HepG2 (cell line): ENCODE measurements at regions not wholly inside any gene's neighbourhood (a gene's known extent, or its start where the extent isn't known, plus 50 kb on each side); places are given as distances from the start of the nearest gene placed in this dataset.

Source experiments
- ATAC-seq: fragments of 200-7000 bp; cut with Tn5 transposase; 3 replicates; pipeline ENCODE4 v1.9.1; 2020; ENCODE audit warnings: mild to moderate bottlenecking, moderate library complexity
- BruUV-seq: library from RNA; stranded (reverse); fragments of 400-500 nt; replicated peaks from 2 replicates; lab custom pipeline; 2021; lab: Mats Ljungman, UMichigan
- CTCF ChIA-PET: fragments of 300-600 bp; formaldehyde crosslinking; extraction: SDS; loops from one replicate; lab custom pipeline; 2021; ENCODE audit warnings: low total read pairs, inconsistent platforms, low intra/inter-chr PET ratio; lab: Yijun Ruan, JAX
- POLR2A ChIA-PET: fragments of 350-600 bp; sonication (Branson Sonifier 250); formaldehyde crosslinking; loops from one replicate; lab custom pipeline; 2020; ENCODE audit warnings: antibody characterized with exemption, inconsistent platforms; lab: Yijun Ruan, JAX
- DNase-seq: peaks from one replicate; pipeline ENCODE4 v3.0.0-alpha.2; 2015; ENCODE audit warnings: low spot score
- FAIRE-seq: peaks from 3 replicates; lab custom pipeline; 2011; peaks lifted over from hg19 to GRCh38; lab: Jason Lieb, UNC
- H2AFZ ChIP-seq: one replicate; pipeline ENCODE4 v1.6.1; 2011; ENCODE audit warnings: low read length, inconsistent platforms
- H3K27ac ChIP-seq: fragments of 300-600 bp; 3 replicates; pipeline ENCODE4 v1.8.0; 2011; ENCODE audit warnings: mixed run types, mild to moderate bottlenecking, mixed read lengths, low read length, inconsistent platforms; ENCODE audit not compliant: insufficient read depth; ENCODE audit errors: extremely low read length
- H3K27me3 ChIP-seq, 2 experiments: fragments of 200-600 bp in 1 of 2; 2 replicates in 1 of 2; 3 replicates in 1 of 2; pipeline versions ENCODE4 v1.6.0 to v1.8.0; 2011; ENCODE audit warnings: low read length in 2 of 2, mild to moderate bottlenecking in 2 of 2, moderate library complexity in 2 of 2, inconsistent platforms in 1 of 2; ENCODE audit not compliant: insufficient read depth in 2 of 2, control insufficient read depth in 1 of 2
- H3K36me3 ChIP-seq, 2 experiments: fragments of 200-600 bp in 1 of 2; replicated peaks in 1 of 2; 2 replicates in 1 of 2; 3 replicates in 1 of 2; pipeline versions ENCODE4 v1.5.1 to v1.8.0; 2011; ENCODE audit warnings: low read length in 2 of 2, inconsistent platforms in 1 of 2; ENCODE audit not compliant: insufficient read depth in 2 of 2, control insufficient read depth in 1 of 2
- H3K4me1 ChIP-seq: 2 replicates; pipeline ENCODE4 v1.5.1; 2012; ENCODE audit warnings: low read length, inconsistent platforms; ENCODE audit not compliant: insufficient read depth
- H3K4me2 ChIP-seq: 2 replicates; pipeline ENCODE4 v1.6.0; 2011; ENCODE audit warnings: low read depth, low read length, inconsistent platforms
- H3K4me3 ChIP-seq, 3 experiments: fragments of 200-600 bp in 1 of 3; sonication (generic), shearing (Covaris generic) in 1 of 3; replicated peaks in 1 of 3; 2 replicates each; pipeline ENCODE4 v1.5.1; 2011 to 2016; ENCODE audit warnings: low read length in 3 of 3, inconsistent platforms in 2 of 3, low read depth in 2 of 3, mild to moderate bottlenecking in 2 of 3, control low read depth in 1 of 3, mixed read lengths in 1 of 3; ENCODE audit not compliant: insufficient read depth in 1 of 3
- H3K79me2 ChIP-seq: one replicate; pipeline ENCODE4 v1.6.1; 2011; ENCODE audit warnings: low read length, inconsistent platforms; ENCODE audit not compliant: insufficient read depth
- H3K9ac ChIP-seq: 2 replicates; pipeline ENCODE4 v1.6.0; 2011; ENCODE audit warnings: mild to moderate bottlenecking, low read depth, low read length, inconsistent platforms; ENCODE audit not compliant: insufficient read depth
- H3K9me3 ChIP-seq: 2 replicates; pipeline ENCODE4 v1.5.1; 2012; ENCODE audit warnings: mild to moderate bottlenecking, low read length
- H4K20me1 ChIP-seq: 2 replicates; pipeline ENCODE4 v1.6.0; 2011; ENCODE audit warnings: inconsistent platforms, mild to moderate bottlenecking, low read length, moderate library complexity; ENCODE audit not compliant: insufficient read depth
- CBX2 ChIP-seq, 2 experiments: fragments of 200-600 bp in 1 of 2; sonication (generic); formaldehyde crosslinking in 1 of 2; IDR thresholded peaks; 2 replicates each; pipeline versions ENCODE4 v1.7.0 to v1.8.1; 2018 to 2022; ENCODE audit warnings: low read depth in 2 of 2, low read length in 1 of 2, mild to moderate bottlenecking in 1 of 2, missing genetic modification reagents in 1 of 2
- DNMT3B ChIP-seq: conservative IDR thresholded peaks from 2 replicates; pipeline ENCODE4 v1.6.1; 2016; ENCODE audit warnings: missing biosample characterization, control low read depth
- HES4 ChIP-seq: sonication (generic); formaldehyde crosslinking; IDR thresholded peaks from 2 replicates; pipeline ENCODE4 v1.9.0; 2021; ENCODE audit warnings: mild to moderate bottlenecking, missing genetic modification reagents, borderline replicate concordance
- HNRNPL ChIP-seq: fragments of 200-400 bp; formaldehyde crosslinking; IDR thresholded peaks from 2 replicates; pipeline ENCODE4 v1.6.1; 2017; ENCODE audit warnings: mild to moderate bottlenecking, low read depth, low read length
- IKZF4 ChIP-seq: sonication (generic); formaldehyde crosslinking; IDR thresholded peaks from 2 replicates; pipeline ENCODE4 v1.5.1; 2020; ENCODE audit warnings: borderline replicate concordance, mild to moderate bottlenecking, low read depth, missing genetic modification reagents; ENCODE audit errors: not compliant biosample characterization
- NR2C2 ChIP-seq: sonication (generic); formaldehyde crosslinking; IDR thresholded peaks from 2 replicates; pipeline ENCODE4 v1.4.0; 2020; ENCODE audit warnings: missing genetic modification reagents, mild to moderate bottlenecking, moderate library complexity, borderline replicate concordance
- RFX5 ChIP-seq: IDR thresholded peaks from 2 replicates; pipeline ENCODE4 v1.6.1; 2011; ENCODE audit warnings: low read depth, low read length, improper control_type of control experiment
- SRSF1 ChIP-seq: fragments of 200-400 bp; formaldehyde crosslinking; optimal IDR thresholded peaks from 2 replicates; pipeline ENCODE3; 2017; ENCODE audit warnings: mild to moderate bottlenecking, low read depth, low read length, moderate library complexity
- ZNF343 ChIP-seq: sonication (generic); formaldehyde crosslinking; IDR thresholded peaks from 2 replicates; pipeline ENCODE4 v1.4.0; 2020; ENCODE audit warnings: mild to moderate bottlenecking, missing genetic modification reagents
- ZNF563 ChIP-seq: sonication (generic); formaldehyde crosslinking; IDR thresholded peaks from 2 replicates; pipeline ENCODE4 v1.8.0; 2022; ENCODE audit warnings: mild to moderate bottlenecking, moderate library complexity, missing genetic modification reagents
- WGBS: methylation state at CpG from one replicate; pipeline ENCODE4 v1.1.6; 2017; ENCODE audit warnings: low lambda C conversion rate; 5-methylcytosine and 5-hydroxymethylcytosine counted together
- in situ Hi-C: cut with HindIII; loops from 2 replicates; pipeline ENCODE4 v1.10.0; 2017; ENCODE audit warnings: low pct_unique_long_range_greater_than_20kb; ENCODE audit not compliant: extremely low pct_ligation_motif_present
- intact Hi-C: fragments of 100-400 bp; cut with micrococcal nuclease; formaldehyde crosslinking; loops from one replicate; pipeline ENCODE4 v1.10.0; 2022; ENCODE audit not compliant: unreplicated experiment
- TF ChIP-seq, protein P1 (sequence below): sonication (generic); formaldehyde crosslinking; IDR thresholded peaks from 2 replicates; pipeline ENCODE4 v1.5.0; 2020; ENCODE audit warnings: missing genetic modification reagents, mild to moderate bottlenecking, borderline replicate concordance
- TF ChIP-seq, protein P2 (sequence below), 2 experiments: sonication (generic) in 1 of 2; formaldehyde crosslinking in 1 of 2; IDR thresholded peaks; 2 replicates each; pipeline versions ENCODE4 v1.5.1 to v1.6.1; 2011 to 2020; ENCODE audit warnings: borderline replicate concordance in 1 of 2, low read depth in 1 of 2, low read length in 1 of 2, mild to moderate bottlenecking in 1 of 2, missing genetic modification reagents in 1 of 2, moderate library complexity in 1 of 2
- TF ChIP-seq, protein P3 (sequence below): sonication (generic); formaldehyde crosslinking; IDR thresholded peaks from 2 replicates; pipeline ENCODE4 v1.4.0; 2020; ENCODE audit warnings: mild to moderate bottlenecking, missing genetic modification reagents
- TF ChIP-seq, protein P4 (sequence below): sonication (generic); formaldehyde crosslinking; IDR thresholded peaks from 2 replicates; pipeline ENCODE4 v1.4.0; 2020; ENCODE audit warnings: missing genetic modification reagents

DNA sequence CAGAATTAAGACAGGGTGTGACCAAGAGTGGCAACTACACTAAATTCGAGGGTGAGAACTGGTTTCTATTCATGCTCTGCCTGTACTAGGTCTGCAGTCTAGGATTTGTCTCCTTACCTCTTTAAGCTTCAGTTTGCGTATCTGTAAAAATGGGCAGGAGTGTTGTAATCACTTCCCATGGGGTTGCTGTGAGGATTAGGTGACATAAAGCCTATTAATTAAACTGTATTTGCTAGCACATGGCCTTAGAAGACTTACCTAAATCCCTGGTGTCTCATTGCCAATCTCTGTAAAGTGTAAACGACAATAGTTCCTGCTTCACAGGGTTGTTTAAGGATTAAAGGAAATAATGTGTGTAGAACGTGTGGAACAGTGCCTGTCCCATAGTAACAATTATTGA, 193.6 kb downstream of the DRD1 start:
- no peaks in the 10 kb centered on the region for H4K20me1 ChIP-seq
- no peaks in the 10 kb centered on the region for H3K79me2 ChIP-seq
- intact Hi-C loops, result no loop called here
- peaks cover 0 to 13% of the 10 kb centered on the region in 2 experiments; a peak in 2 of 5 replicates for H3K27me3 ChIP-seq
- H3K4me2 ChIP-seq, result no peak overlapping the region
- H3K4me1 ChIP-seq, result no peaks in the 10 kb centered on the region
- no peak overlapping the region for H3K4me3 ChIP-seq
- no peak for ATAC-seq
- ChIA-PET CTCF (no interaction called here), POLR2A (no interaction called here)
- no peak overlapping the region for H3K9ac ChIP-seq
- in situ Hi-C loops, result no loop called here
- H3K36me3 ChIP-seq, result no peaks in the 10 kb centered on the region
- WGBS, result 22% methylated on average over 4 of the region's 4 CpGs
- DNase-seq, result no peak
- no TSS peak for BruUV-seq
- TF ChIP-seq ZNF563, result no peak
- TF ChIP-seq, protein P1, sequence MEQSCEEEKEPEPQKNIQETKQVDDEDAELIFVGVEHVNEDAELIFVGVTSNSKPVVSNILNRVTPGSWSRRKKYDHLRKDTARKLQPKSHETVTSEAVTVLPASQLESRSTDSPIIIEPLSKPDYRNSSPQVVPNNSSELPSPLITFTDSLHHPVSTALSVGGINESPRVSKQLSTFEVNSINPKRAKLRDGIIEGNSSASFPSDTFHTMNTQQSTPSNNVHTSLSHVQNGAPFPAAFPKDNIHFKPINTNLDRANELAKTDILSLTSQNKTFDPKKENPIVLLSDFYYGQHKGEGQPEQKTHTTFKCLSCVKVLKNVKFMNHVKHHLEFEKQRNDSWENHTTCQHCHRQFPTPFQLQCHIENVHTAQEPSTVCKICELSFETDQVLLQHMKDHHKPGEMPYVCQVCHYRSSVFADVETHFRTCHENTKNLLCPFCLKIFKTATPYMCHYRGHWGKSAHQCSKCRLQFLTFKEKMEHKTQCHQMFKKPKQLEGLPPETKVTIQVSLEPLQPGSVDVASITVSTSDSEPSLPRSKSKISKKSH (CRISPR knock-in tag), result no peak
- TF ChIP-seq, protein P2, sequence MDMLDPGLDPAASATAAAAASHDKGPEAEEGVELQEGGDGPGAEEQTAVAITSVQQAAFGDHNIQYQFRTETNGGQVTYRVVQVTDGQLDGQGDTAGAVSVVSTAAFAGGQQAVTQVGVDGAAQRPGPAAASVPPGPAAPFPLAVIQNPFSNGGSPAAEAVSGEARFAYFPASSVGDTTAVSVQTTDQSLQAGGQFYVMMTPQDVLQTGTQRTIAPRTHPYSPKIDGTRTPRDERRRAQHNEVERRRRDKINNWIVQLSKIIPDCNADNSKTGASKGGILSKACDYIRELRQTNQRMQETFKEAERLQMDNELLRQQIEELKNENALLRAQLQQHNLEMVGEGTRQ (IDR thresholded peaks at IDR 0.05; ENCODE audit: low read depth, low read length), result no peak
- TF ChIP-seq, protein P2 (CRISPR knock-in tag; IDR thresholded peaks at IDR 0.05; ENCODE audit: borderline replicate concordance), result no peak
- no peak for TF ChIP-seq NR2C2
- TF ChIP-seq, protein P3, sequence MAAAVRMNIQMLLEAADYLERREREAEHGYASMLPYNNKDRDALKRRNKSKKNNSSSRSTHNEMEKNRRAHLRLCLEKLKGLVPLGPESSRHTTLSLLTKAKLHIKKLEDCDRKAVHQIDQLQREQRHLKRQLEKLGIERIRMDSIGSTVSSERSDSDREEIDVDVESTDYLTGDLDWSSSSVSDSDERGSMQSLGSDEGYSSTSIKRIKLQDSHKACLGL (CRISPR knock-in tag), result no peak
- TF ChIP-seq SRSF1, result no peak
- TF ChIP-seq DNMT3B (CRISPR knock-in tag), result no peak
- no peak for TF ChIP-seq IKZF4 (CRISPR knock-in tag)
- no peak for TF ChIP-seq RFX5
- no peak for TF ChIP-seq ZNF343 (CRISPR knock-in tag)
- TF ChIP-seq, protein P4, sequence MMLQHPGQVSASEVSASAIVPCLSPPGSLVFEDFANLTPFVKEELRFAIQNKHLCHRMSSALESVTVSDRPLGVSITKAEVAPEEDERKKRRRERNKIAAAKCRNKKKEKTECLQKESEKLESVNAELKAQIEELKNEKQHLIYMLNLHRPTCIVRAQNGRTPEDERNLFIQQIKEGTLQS (CRISPR knock-in tag), result no peak
- no peak for TF ChIP-seq CBX2 (IDR thresholded peaks at IDR 0.05; ENCODE audit: low read depth, low read length)
- TF ChIP-seq CBX2 (CRISPR knock-in tag; IDR thresholded peaks at IDR 0.05; ENCODE audit: low read depth), result no peak
- TF ChIP-seq HES4 (CRISPR knock-in tag), result no peak
- no peak for TF ChIP-seq HNRNPL
- FAIRE-seq, result no peak
- no peaks in the 10 kb centered on the region for H3K9me3 ChIP-seq
- no peak overlapping the region for H2AFZ ChIP-seq
- no peak overlapping the region for H3K27ac ChIP-seq
